GM19395 (cell line): ENCODE measurements at regions not wholly inside any gene's neighbourhood (a gene's known extent, or its start where the extent isn't known, plus 50 kb on each side); places are given as distances from the start of the nearest gene placed in this dataset.
"Not testable (repeated sequence)": the region's sequence is repeated elsewhere in the genome, so short reads cannot be mapped to it uniquely, and the experiment has no call there.

Experiments
- ATAC-seq: cut with Tn5 transposase; IDR thresholded peaks from one replicate; pipeline ENCODE4 v1.9.1; 2021; ENCODE audit warnings: mild to moderate bottlenecking, moderate library complexity; ENCODE audit not compliant: unreplicated experiment

GRCh38 chr1:99534638-99534930 lies 111.3 kb upstream of the PALMD start:
- no peak for ATAC-seq

- ATAC-seq: no peak
These were observed 110.3 kb upstream of the PALMD start for GRCh38 chr1:99535470-99536164.

GRCh38 chr1:99537886-99538617 lies 107.9 kb upstream of the PALMD start:
- ATAC-seq: no peak

GRCh38 chr1:99538618-99538956 lies 107.3 kb upstream of the PALMD start:
- ATAC-seq: no peak

- no peak for ATAC-seq
These were observed 106.8 kb upstream of the PALMD start for GRCh38 chr1:99539131-99539530.

GRCh38 chr1:99540744-99541143 lies 105.2 kb upstream of the PALMD start:
- ATAC-seq: no peak

GRCh38 chr1:99544328-99544727 lies 101.6 kb upstream of the PALMD start:
- no peak for ATAC-seq

GRCh38 chr1:99546432-99547416 lies 99.2 kb upstream of the PALMD start:
- no peak for ATAC-seq

- ATAC-seq: no peak
These were observed 96.8 kb upstream of the PALMD start for GRCh38 chr1:99548943-99549605.

- no peak for ATAC-seq
These were observed 95.7 kb upstream of the PALMD start for GRCh38 chr1:99550198-99550597.

- ATAC-seq: no peak
These were observed 93.9 kb upstream of the PALMD start for GRCh38 chr1:99551812-99552614.

GRCh38 chr1:99553301-99553700 lies 92.6 kb upstream of the PALMD start:
- ATAC-seq: no peak

GRCh38 chr1:99553819-99554218 lies 92.1 kb upstream of the PALMD start:
- ATAC-seq: not testable (repeated sequence)

GRCh38 chr1:99554727-99555126 lies 91.2 kb upstream of the PALMD start:
- no peak for ATAC-seq

GRCh38 chr1:99557546-99558202 lies 88.2 kb upstream of the PALMD start:
- no peak for ATAC-seq

- no peak for ATAC-seq
These were observed 86.7 kb upstream of the PALMD start for GRCh38 chr1:99559166-99559565.

GRCh38 chr1:99560207-99561040 lies 85.5 kb upstream of the PALMD start:
- no peak for ATAC-seq

- no peak for ATAC-seq
These were observed 84.0 kb upstream of the PALMD start for GRCh38 chr1:99561952-99562351.
